K562 (cell line): ENCODE measurements at regions not wholly inside any gene's neighbourhood (a gene's known extent, or its start where the extent isn't known, plus 50 kb on each side); places are given as distances from the start of the nearest gene placed in this dataset.

Experiments used
- ATAC-seq: fragments of 200-7000 bp; cut with Tn5 transposase; 3 replicates; pipeline ENCODE4 v1.9.1; 2020; ENCODE audit warnings: moderate library complexity
- BruUV-seq: library from RNA; stranded (reverse); fragments of 400-500 nt; replicated peaks from 2 replicates; lab custom pipeline; 2021; lab: Mats Ljungman, UMichigan
- CTCF ChIA-PET: fragments of 300-600 bp; formaldehyde crosslinking; extraction: SDS; loops from one replicate; lab custom pipeline; 2021; ENCODE audit warnings: low intra/inter-chr PET ratio; lab: Yijun Ruan, JAX
- POLR2A ChIA-PET: fragments of 300-600, 350-650 bp; sonication (Branson Sonifier 250); formaldehyde crosslinking; extraction: SDS; loops from one replicate; lab custom pipeline; 2021; ENCODE audit warnings: antibody characterized with exemption, inconsistent platforms; lab: Yijun Ruan, JAX
- DNase-seq, 4 experiments: peaks; one replicate each; pipeline versions ENCODE4 v3.0.0 to v3.0.0-alpha.2; 2011 to 2018; ENCODE audit warnings: low spot score in 3 of 4, mixed read lengths in 3 of 4; ENCODE audit errors: extremely low read depth in 1 of 4
- FAIRE-seq: peaks from 2 replicates; lab custom pipeline; 2011; peaks lifted over from hg19 to GRCh38; lab: Jason Lieb, UNC
- H2AFZ ChIP-seq: 2 replicates; pipeline ENCODE4 v1.6.0; 2011; ENCODE audit warnings: low read depth, low read length, control low read depth, inconsistent platforms
- H3K27ac ChIP-seq: fragments of 200-600 bp; 3 replicates; pipeline ENCODE4 v1.8.0; 2011; ENCODE audit warnings: low read depth, mild to moderate bottlenecking, control low read depth, inconsistent platforms, low read length, moderate library complexity, mixed read lengths; ENCODE audit errors: extremely low read depth
- H3K27me3 ChIP-seq, 2 experiments: fragments of 300-600 bp in 1 of 2; 2 replicates in 1 of 2; 3 replicates in 1 of 2; pipeline versions ENCODE4 v1.6.0 to v1.8.0; 2011; ENCODE audit warnings: inconsistent platforms in 2 of 2, low read length in 2 of 2, mild to moderate bottlenecking in 1 of 2, mixed read lengths in 1 of 2, moderate library complexity in 1 of 2; ENCODE audit not compliant: control insufficient read depth in 2 of 2, insufficient read depth in 2 of 2
- H3K36me3 ChIP-seq: fragments of 300-600 bp; 3 replicates; pipeline ENCODE4 v1.8.0; 2011; ENCODE audit warnings: mild to moderate bottlenecking, low read length, inconsistent platforms; ENCODE audit not compliant: control insufficient read depth, insufficient read depth
- H3K4me1 ChIP-seq, 2 experiments: fragments of 200-600 bp in 1 of 2; replicated peaks in 1 of 2; 2 replicates in 1 of 2; 3 replicates in 1 of 2; pipeline versions ENCODE4 v1.5.1 to v1.8.0; 2011; ENCODE audit warnings: inconsistent platforms in 2 of 2, low read length in 2 of 2, mild to moderate bottlenecking in 1 of 2, mixed read lengths in 1 of 2, moderate library complexity in 1 of 2; ENCODE audit not compliant: control insufficient read depth in 2 of 2, insufficient read depth in 2 of 2
- H3K4me2 ChIP-seq: 2 replicates; pipeline ENCODE4 v1.6.1; 2011; ENCODE audit warnings: low read length, control low read depth, inconsistent platforms, mixed read lengths; ENCODE audit not compliant: insufficient read depth
- H3K4me3 ChIP-seq: fragments of 200-600 bp; sonication (generic), shearing (Covaris generic); 2 replicates; pipeline ENCODE4 v1.5.1; 2016; ENCODE audit warnings: control low read depth, inconsistent platforms
- H3K79me2 ChIP-seq: fragments of 200-600 bp; 3 replicates; pipeline ENCODE4 v1.8.0; 2011; ENCODE audit warnings: low read length, inconsistent platforms; ENCODE audit not compliant: control insufficient read depth, insufficient read depth
- H3K9ac ChIP-seq, 2 experiments: 2 replicates each; pipeline versions ENCODE4 v1.6.0 to v1.6.1; 2011; ENCODE audit warnings: low read depth in 2 of 2, low read length in 2 of 2, control low read depth in 1 of 2, inconsistent platforms in 1 of 2, mild to moderate bottlenecking in 1 of 2, mixed read lengths in 1 of 2; ENCODE audit not compliant: insufficient read depth in 1 of 2
- H3K9me1 ChIP-seq: one replicate; pipeline ENCODE4 v1.6.0; 2011; ENCODE audit warnings: inconsistent platforms, mild to moderate bottlenecking, low read length, moderate library complexity; ENCODE audit not compliant: control insufficient read depth, insufficient read depth
- H3K9me3 ChIP-seq: replicated peaks from 2 replicates; pipeline ENCODE4 v1.5.1; 2011; ENCODE audit warnings: low read depth, low read length, inconsistent platforms; ENCODE audit not compliant: control insufficient read depth, insufficient read depth
- H4K20me1 ChIP-seq: replicated peaks from 2 replicates; pipeline ENCODE4 v1.6.1; 2011; ENCODE audit warnings: low read length, inconsistent platforms, mixed read lengths; ENCODE audit not compliant: control insufficient read depth, insufficient read depth
- ATF3 ChIP-seq, 2 experiments: fragments of 450-650 bp in 1 of 2; sonication (generic) in 1 of 2; formaldehyde crosslinking in 1 of 2; IDR thresholded peaks in 1 of 2; conservative IDR thresholded peaks in 1 of 2; 2 replicates each; pipeline versions ENCODE4 v1.6.1 to v1.8.1; 2016 to 2023; ENCODE audit warnings: mild to moderate bottlenecking in 2 of 2, moderate library complexity in 2 of 2, inconsistent platforms in 1 of 2, missing genetic modification reagents in 1 of 2
- CSDE1 ChIP-seq, 2 experiments: fragments of 450-650 bp; IDR thresholded peaks; 2 replicates each; pipeline ENCODE4 v1.6.1; 2016; ENCODE audit warnings: mild to moderate bottlenecking in 1 of 2
- CUX1 ChIP-seq: fragments of 200-800 bp; sonication (Bioruptor generic); IDR thresholded peaks from 2 replicates; pipeline ENCODE4 v1.6.1; 2016; ENCODE audit warnings: missing genetic modification characterization, missing compliant biosample characterization
- E2F8 ChIP-seq: fragments of 450-650 bp; IDR thresholded peaks from 2 replicates; pipeline ENCODE4 v1.7.1; 2018; ENCODE audit warnings: mild to moderate bottlenecking, low read depth; ENCODE audit not compliant: partially characterized antibody
- FOXA1 ChIP-seq: fragments of 450-650 bp; IDR thresholded peaks from 2 replicates; pipeline ENCODE4 v1.6.1; 2016; ENCODE audit warnings: mild to moderate bottlenecking, borderline replicate concordance
- KDM2B ChIP-seq: fragments of 250-450 bp; sonication (Bioruptor Pico); IDR thresholded peaks from 2 replicates; pipeline ENCODE4 v1.8.0; 2021; ENCODE audit warnings: mild to moderate bottlenecking, moderate library complexity
- PRMT5 ChIP-seq: sonication (generic); formaldehyde crosslinking; IDR thresholded peaks from 2 replicates; pipeline ENCODE4 v1.5.0; 2020; ENCODE audit warnings: missing genetic modification reagents
- RFX1 ChIP-seq: fragments of 450-650 bp; IDR thresholded peaks from 2 replicates; pipeline ENCODE4 v1.6.1; 2016; ENCODE audit warnings: mild to moderate bottlenecking, moderate library complexity
- USF2 ChIP-seq: sonication (generic); formaldehyde crosslinking; IDR thresholded peaks from 2 replicates; pipeline ENCODE4 v1.5.0; 2020; ENCODE audit warnings: missing genetic modification reagents
- ZBTB1 ChIP-seq: sonication (generic); formaldehyde crosslinking; IDR thresholded peaks from 2 replicates; pipeline ENCODE4 v1.8.1; 2023; ENCODE audit warnings: missing genetic modification reagents, low read depth, mild to moderate bottlenecking, borderline replicate concordance
- ZNF778 ChIP-seq: fragments of 450-650 bp; formaldehyde crosslinking; IDR thresholded peaks from 2 replicates; pipeline ENCODE4 v1.4.0; 2020; ENCODE audit warnings: mild to moderate bottlenecking, moderate library complexity
- ZNF785 ChIP-seq: fragments of 250-450 bp; sonication (Bioruptor Pico); IDR thresholded peaks from 2 replicates; pipeline ENCODE4 v1.4.0; 2020; ENCODE audit warnings: mild to moderate bottlenecking
- in situ Hi-C: fragments of 300-500 bp; cut with MboI; formaldehyde crosslinking; loops from 4 replicates; pipeline ENCODE4 v1.15.0; 2018; ENCODE audit warnings: inconsistent platforms, mixed read lengths
- intact Hi-C: fragments of 100-400 bp; cut with micrococcal nuclease; formaldehyde crosslinking; loops from 2 replicates; pipeline ENCODE4 v1.14.2; 2022

- Histone ChIP-seq H3K9me1 (no peaks in the 10 kb centered on the region), H2AFZ (no peak overlapping the region), H3K9me3 (no peaks in the 10 kb centered on the region), H3K27me3 (no peaks in the 10 kb centered on the region), H3K4me1 (no peaks in the 10 kb centered on the region), H3K9ac (no peak overlapping the region), H3K4me3 (no peak overlapping the region), H4K20me1 (no peaks in the 10 kb centered on the region), H3K4me2 (no peak overlapping the region), H3K27ac (no peak overlapping the region), H3K36me3 (no peaks in the 10 kb centered on the region), H3K79me2 (no peaks in the 10 kb centered on the region)
- FAIRE-seq (no peak), ATAC-seq (no peak), DNase-seq (no peak)
- BruUV-seq: no TSS peak
- intact Hi-C loops (no loop called here), in situ Hi-C loops (no loop called here)
- CTCF ChIA-PET: no interaction called here
- POLR2A ChIA-PET: no interaction called here
- no peak for TF ChIP-seq ZNF785 (CRISPR knock-in tag)
- no peak for TF ChIP-seq PRMT5 (CRISPR knock-in tag)
- no peak for TF ChIP-seq KDM2B (CRISPR knock-in tag)
- no peak for TF ChIP-seq RFX1
- TF ChIP-seq ZBTB1 (CRISPR knock-in tag): no peak
- TF ChIP-seq CUX1 (CRISPR knock-in tag): no peak
- TF ChIP-seq FOXA1: no peak
- TF ChIP-seq USF2 (CRISPR knock-in tag): no peak
- no peak for TF ChIP-seq E2F8
- no peak for TF ChIP-seq ZNF778
- no peak for TF ChIP-seq CSDE1 (IDR thresholded peaks at IDR 0.05)
- TF ChIP-seq ATF3 (IDR thresholded peaks at IDR 0.05): no peak
- no peak for TF ChIP-seq ATF3 (CRISPR knock-in tag; conservative IDR thresholded peaks at IDR 0.05)
Measured at GRCh38 chr2:57544624-57545023, 502.0 kb upstream of the VRK2 start.
